NT2/D1 (cell line): ENCODE measurements at regions not wholly inside any gene's neighbourhood (a gene's known extent, or its start where the extent isn't known, plus 50 kb on each side); places are given as distances from the start of the nearest gene placed in this dataset.

ENCODE experiments used
- YY1 ChIP-seq: IDR thresholded peaks from 2 replicates; pipeline ENCODE4 v1.6.1; 2011; ENCODE audit not compliant: insufficient read length, insufficient read depth
- ZNF274 ChIP-seq: IDR thresholded peaks from 2 replicates; pipeline ENCODE4 v1.6.1; 2011; ENCODE audit warnings: mild to moderate bottlenecking, low read depth, low read length

DNA sequence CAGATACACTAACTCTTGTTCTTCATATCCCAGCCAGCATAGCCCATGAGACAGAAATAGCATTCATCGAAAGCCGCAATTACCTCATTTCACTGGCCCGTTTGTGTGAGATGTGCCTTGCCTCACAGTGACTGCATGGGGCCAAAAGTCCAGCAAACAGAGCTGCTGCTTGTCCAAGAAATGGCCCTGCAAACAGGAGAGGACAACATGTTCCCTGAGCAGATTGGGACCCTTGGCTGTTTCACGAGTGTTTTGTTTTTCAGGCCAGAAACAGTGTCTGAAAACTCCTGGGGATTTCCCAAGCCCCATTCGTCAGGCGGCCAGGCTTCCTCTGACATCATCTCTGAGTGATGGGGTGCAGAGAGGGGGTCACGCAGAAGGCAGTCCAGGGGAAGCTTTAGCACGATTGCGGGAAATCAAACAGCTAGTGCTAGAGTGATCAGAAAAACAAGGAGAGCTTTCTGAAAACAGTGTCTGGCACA is 503.6 kb upstream of the PAPPA start:
- no peak for TF ChIP-seq YY1
- no peak for TF ChIP-seq ZNF274
